ENCODE measurements at regions not wholly inside any gene's neighbourhood (a gene's known extent, or its start where the extent isn't known, plus 50 kb on each side); places are given as distances from the start of the nearest gene placed in this dataset.
"Not testable (repeated sequence)": the region's sequence is repeated elsewhere in the genome, so short reads cannot be mapped to it uniquely, and the experiment has no call there.

- no peak overlapping the region for H3K4me2 ChIP-seq (ENCODE audit: low read length)
- TF ChIP-seq CTCF (IDR thresholded peaks at IDR 0.05; ENCODE audit: low read depth, low read length) (no peak), EZH2phosphoT487 (IDR thresholded peaks at IDR 0.05; ENCODE audit: low read depth) (no peak)
- no peak overlapping the region for H3K9ac ChIP-seq (ENCODE audit: low read length)
- H3K79me2 ChIP-seq (ENCODE audit: low read length), result no peaks in the 10 kb centered on the region
- no peaks in the 10 kb centered on the region for H3K27me3 ChIP-seq (ENCODE audit: low read depth, low read length)
- H3K36me3 ChIP-seq (replicated peaks; ENCODE audit: low read depth, low read length), result no peaks in the 10 kb centered on the region
- no peaks in the 10 kb centered on the region for H3K9me3 ChIP-seq (ENCODE audit: insufficient read depth, low read length)
- H3K4me3 ChIP-seq (ENCODE audit: low read length), result no peak overlapping the region
- H3K27ac ChIP-seq (ENCODE audit: low read length), result no peak overlapping the region
- no peaks in the 10 kb centered on the region for H4K20me1 ChIP-seq (ENCODE audit: insufficient read depth, low read length)
- H2AFZ ChIP-seq (ENCODE audit: low read depth, low read length), result no peak overlapping the region
- peaks cover 15% of the 10 kb centered on the region for H3K4me1 ChIP-seq (ENCODE audit: low read length)
Measured at GRCh38 chr11:90699791-90700400, 477.0 kb upstream of the CHORDC1 start.

GRCh38 chr11:90698238-90698637 lies 475.4 kb upstream of the CHORDC1 start:
- Histone ChIP-seq H3K9me3 (ENCODE audit: insufficient read depth, low read length) (no peaks in the 10 kb centered on the region), H4K20me1 (ENCODE audit: insufficient read depth, low read length) (no peaks in the 10 kb centered on the region), H3K27me3 (ENCODE audit: low read depth, low read length) (no peaks in the 10 kb centered on the region), H3K36me3 (replicated peaks; ENCODE audit: low read depth, low read length) (no peaks in the 10 kb centered on the region), H3K4me3 (ENCODE audit: low read length) (no peak overlapping the region), H3K9ac (ENCODE audit: low read length) (no peak overlapping the region), H3K79me2 (ENCODE audit: low read length) (no peaks in the 10 kb centered on the region), H3K4me2 (ENCODE audit: low read length) (no peak overlapping the region), H3K27ac (ENCODE audit: low read length) (no peak overlapping the region), H3K4me1 (ENCODE audit: low read length) (peaks cover 15% of the 10 kb centered on the region), H2AFZ (ENCODE audit: low read depth, low read length) (no peak overlapping the region)
- TF ChIP-seq CTCF (IDR thresholded peaks at IDR 0.05; ENCODE audit: low read depth, low read length), result no peak
- TF ChIP-seq EZH2phosphoT487 (IDR thresholded peaks at IDR 0.05; ENCODE audit: low read depth), result no peak

GRCh38 chr11:90675496-90675895 lies 452.6 kb upstream of the CHORDC1 start:
- not testable (repeated sequence) for H3K4me2 ChIP-seq (ENCODE audit: low read length); H3K36me3 ChIP-seq (replicated peaks; ENCODE audit: low read depth, low read length); H3K9ac ChIP-seq (ENCODE audit: low read length); H3K79me2 ChIP-seq (ENCODE audit: low read length); H3K27me3 ChIP-seq (ENCODE audit: low read depth, low read length); H3K27ac ChIP-seq (ENCODE audit: low read length); H4K20me1 ChIP-seq (ENCODE audit: insufficient read depth, low read length); H3K4me1 ChIP-seq (ENCODE audit: low read length); H3K4me3 ChIP-seq (ENCODE audit: low read length); H3K9me3 ChIP-seq (ENCODE audit: insufficient read depth, low read length); H2AFZ ChIP-seq (ENCODE audit: low read depth, low read length)

GRCh38 chr11:90669094-90669493 lies 446.2 kb upstream of the CHORDC1 start:
- TF ChIP-seq EZH2phosphoT487 (IDR thresholded peaks at IDR 0.05; ENCODE audit: low read depth), result no peak
- TF ChIP-seq CTCF (IDR thresholded peaks at IDR 0.05; ENCODE audit: low read depth, low read length), result no peak
- Histone ChIP-seq H3K9ac (ENCODE audit: low read length) (no peak overlapping the region), H2AFZ (ENCODE audit: low read depth, low read length) (no peak overlapping the region)

More at GRCh38 chr11:90669094-90669493, 446.2 kb upstream of the CHORDC1 start:
- Histone ChIP-seq H3K27me3 (ENCODE audit: low read depth, low read length) (no peaks in the 10 kb centered on the region), H3K79me2 (ENCODE audit: low read length) (no peaks in the 10 kb centered on the region), H3K36me3 (replicated peaks; ENCODE audit: low read depth, low read length) (no peaks in the 10 kb centered on the region), H3K9me3 (ENCODE audit: insufficient read depth, low read length) (no peaks in the 10 kb centered on the region), H3K27ac (ENCODE audit: low read length) (no peak overlapping the region), H3K4me3 (ENCODE audit: low read length) (no peak overlapping the region), H3K4me2 (ENCODE audit: low read length) (no peak overlapping the region), H4K20me1 (ENCODE audit: insufficient read depth, low read length) (no peaks in the 10 kb centered on the region), H3K4me1 (ENCODE audit: low read length) (no peaks in the 10 kb centered on the region)
